Mesothelial cell of epicardium (in vitro differentiated cells): ENCODE measurements at regions not wholly inside any gene's neighbourhood (a gene's known extent, or its start where the extent isn't known, plus 50 kb on each side); places are given as distances from the start of the nearest gene placed in this dataset.

Experiments used
- DNase-seq, 2 experiments: peaks; one replicate each; pipeline ENCODE4 v3.0.0; 2021; ENCODE audit warnings: low spot score in 2 of 2; ENCODE audit not compliant: unreplicated experiment in 2 of 2
- H3K27ac Mint-ChIP-seq: 2 replicates; pipeline ENCODE4 v1.8.0; 2021; ENCODE audit warnings: mixed read lengths
- H3K27me3 Mint-ChIP-seq: 2 replicates; pipeline ENCODE4 v1.8.0; 2021; ENCODE audit warnings: low read depth, mixed read lengths
- H3K36me3 Mint-ChIP-seq: 2 replicates; pipeline ENCODE4 v1.8.0; 2021; ENCODE audit warnings: mixed read lengths
- H3K4me1 Mint-ChIP-seq: 2 replicates; pipeline ENCODE4 v1.8.0; 2021; ENCODE audit warnings: mixed read lengths
- H3K4me3 Mint-ChIP-seq: 2 replicates; pipeline ENCODE4 v1.8.0; 2021; ENCODE audit warnings: mild to moderate bottlenecking, moderate library complexity, mixed read lengths
- H3K9me3 Mint-ChIP-seq: 2 replicates; pipeline ENCODE4 v1.8.0; 2021; ENCODE audit warnings: mixed read lengths
- CTCF ChIP-seq: fragments of 200-600 bp; sonication (generic); IDR thresholded peaks from one replicate; pipeline ENCODE4 v1.5.0; 2021; ENCODE audit warnings: antibody characterized with exemption; ENCODE audit not compliant: unreplicated experiment

- no peaks in the 10 kb centered on the region for H3K27me3 Mint-ChIP-seq
- no peak for TF ChIP-seq CTCF
- peak overlapping the region; percentile 85 for H3K27ac Mint-ChIP-seq
- H3K9me3 Mint-ChIP-seq, result peaks cover 18% of the 10 kb centered on the region
- DNase-seq, result peak in 1 of 2 experiments; percentile 54
- peaks cover 3% of the 10 kb centered on the region for H3K36me3 Mint-ChIP-seq
- peaks cover 26% of the 10 kb centered on the region for H3K4me1 Mint-ChIP-seq
- peak overlapping the region; percentile 52 for H3K4me3 Mint-ChIP-seq
These were observed 243.6 kb downstream of the AUH start for GRCh38 chr9:91117959-91118703.

GRCh38 chr9:91118704-91119025, 243.1 kb downstream of the AUH start:
- Mint-ChIP-seq H3K27ac (no peak overlapping the region), H3K27me3 (no peaks in the 10 kb centered on the region), H3K4me1 (peaks cover 26% of the 10 kb centered on the region), H3K9me3 (peaks cover 23% of the 10 kb centered on the region), H3K4me3 (peak overlapping the region; percentile 52), H3K36me3 (peaks cover 5% of the 10 kb centered on the region)
- TF ChIP-seq CTCF, result no peak
- no peak for DNase-seq

GRCh38 chr9:91119142-91119541, 242.6 kb downstream of the AUH start:
- Mint-ChIP-seq H3K4me3 (peak overlapping the region; percentile 52), H3K36me3 (peaks cover 5% of the 10 kb centered on the region), H3K4me1 (peaks cover 26% of the 10 kb centered on the region), H3K27me3 (no peaks in the 10 kb centered on the region), H3K27ac (peak overlapping the region; percentile 48), H3K9me3 (peaks cover 27% of the 10 kb centered on the region)
- DNase-seq, result no peak
- TF ChIP-seq CTCF, result no peak

GRCh38 chr9:91119679-91120078, 242.0 kb downstream of the AUH start:
- peaks cover 26% of the 10 kb centered on the region for H3K4me1 Mint-ChIP-seq
- peaks cover 32% of the 10 kb centered on the region for H3K9me3 Mint-ChIP-seq
- DNase-seq, result no peak
- no peak for TF ChIP-seq CTCF
- peaks cover 6% of the 10 kb centered on the region for H3K36me3 Mint-ChIP-seq
- H3K4me3 Mint-ChIP-seq, result no peak overlapping the region
- H3K27me3 Mint-ChIP-seq, result no peaks in the 10 kb centered on the region
- H3K27ac Mint-ChIP-seq, result peak overlapping the region; percentile 47

GRCh38 chr9:91120200-91120599, 241.5 kb downstream of the AUH start:
- Mint-ChIP-seq H3K4me1 (peaks cover 26% of the 10 kb centered on the region), H3K36me3 (peaks cover 6% of the 10 kb centered on the region), H3K4me3 (no peak overlapping the region), H3K27me3 (no peaks in the 10 kb centered on the region), H3K9me3 (peaks cover 37% of the 10 kb centered on the region), H3K27ac (peak overlapping the region; percentile 47)
- DNase-seq, result no peak
- TF ChIP-seq CTCF, result no peak

GRCh38 chr9:91122755-91123154, 239.0 kb downstream of the AUH start:
- H3K27ac Mint-ChIP-seq, result no peak overlapping the region
- H3K27me3 Mint-ChIP-seq, result no peaks in the 10 kb centered on the region
- no peak overlapping the region for H3K4me3 Mint-ChIP-seq
- peaks cover 6% of the 10 kb centered on the region for H3K36me3 Mint-ChIP-seq
- DNase-seq, result no peak
- H3K4me1 Mint-ChIP-seq, result peaks cover 24% of the 10 kb centered on the region
- H3K9me3 Mint-ChIP-seq, result peaks cover 38% of the 10 kb centered on the region
- no peak for TF ChIP-seq CTCF
